A673 (cell line): ENCODE measurements at regions not wholly inside any gene's neighbourhood (a gene's known extent, or its start where the extent isn't known, plus 50 kb on each side); places are given as distances from the start of the nearest gene placed in this dataset.

ENCODE experiments used
- BruUV-seq: library from RNA; stranded (reverse); fragments of 400-500 nt; replicated peaks from 2 replicates; lab custom pipeline; 2021; lab: Mats Ljungman, UMichigan
- CTCF ChIA-PET: fragments of 300-600 bp; sonication (Branson Sonifier 250); formaldehyde crosslinking; loops from one replicate; lab custom pipeline; 2022; ENCODE audit warnings: antibody characterized with exemption; lab: Charles Lee
- POLR2A ChIA-PET: fragments of 300-600 bp; sonication (Branson Sonifier 250); formaldehyde crosslinking; loops from one replicate; lab custom pipeline; 2022; ENCODE audit warnings: antibody characterized with exemption; ENCODE audit not compliant: low non-redundant PET; lab: Charles Lee
- DNase-seq: peaks from one replicate; pipeline ENCODE4 v3.0.0-alpha.2; 2015; ENCODE audit warnings: low spot score
- H3K27ac ChIP-seq: fragments of 200-600 bp; sonication (generic); 2 replicates; pipeline ENCODE4 v1.5.1; 2016; ENCODE audit warnings: mixed run types, low read depth, mild to moderate bottlenecking, mixed read lengths, antibody characterized with exemption, low read length; ENCODE audit not compliant: poor library complexity, severe bottlenecking
- H3K27me3 ChIP-seq: fragments of 200-600 bp; sonication (generic); replicated peaks from 2 replicates; pipeline ENCODE4 v1.6.1; 2017; ENCODE audit warnings: mixed run types, low read depth, mild to moderate bottlenecking, mixed read lengths, antibody characterized with exemption, low read length; ENCODE audit not compliant: insufficient read depth, poor library complexity
- H3K36me3 ChIP-seq: fragments of 200-600 bp; sonication (generic); 2 replicates; pipeline ENCODE4 v1.6.1; 2016; ENCODE audit warnings: mixed run types, mild to moderate bottlenecking, mixed read lengths, antibody characterized with exemption, low read length; ENCODE audit not compliant: insufficient read depth, poor library complexity, severe bottlenecking
- H3K4me1 ChIP-seq: fragments of 200-600 bp; sonication (generic); 2 replicates; pipeline ENCODE4 v1.6.1; 2017; ENCODE audit warnings: mixed run types, mild to moderate bottlenecking, mixed read lengths, antibody characterized with exemption, low read length; ENCODE audit not compliant: insufficient read depth, poor library complexity, severe bottlenecking
- H3K4me3 ChIP-seq: fragments of 200-600 bp; sonication (generic); 2 replicates; pipeline ENCODE4 v1.5.1; 2016; ENCODE audit warnings: low read depth, mixed run types, mild to moderate bottlenecking, mixed read lengths, low read length; ENCODE audit not compliant: poor library complexity, severe bottlenecking
- H3K9me3 ChIP-seq: fragments of 200-600 bp; sonication (generic); 2 replicates; pipeline ENCODE4 v1.6.1; 2016; ENCODE audit warnings: mixed run types, low read depth, mild to moderate bottlenecking, mixed read lengths, antibody characterized with exemption, low read length; ENCODE audit not compliant: poor library complexity, severe bottlenecking
- EZH2 ChIP-seq: fragments of 200-600 bp; sonication (generic); IDR thresholded peaks from 2 replicates; pipeline ENCODE4 v1.6.1; 2017; ENCODE audit warnings: borderline replicate concordance, low read depth, mild to moderate bottlenecking, mixed read lengths, antibody characterized with exemption, low read length; ENCODE audit not compliant: poor library complexity, severe bottlenecking
- intact Hi-C: fragments of 100-400 bp; cut with micrococcal nuclease; formaldehyde crosslinking; loops from one replicate; pipeline ENCODE4 v1.10.0; 2022; ENCODE audit not compliant: unreplicated experiment
- TF ChIP-seq, protein P1 (sequence below): fragments of 300-800, 200-600 bp; sonication (generic); conservative IDR thresholded peaks from 2 replicates; pipeline ENCODE4 v1.5.1; 2017; ENCODE audit warnings: low read depth, mild to moderate bottlenecking, antibody characterized with exemption, low read length, moderate library complexity, mixed read lengths

DNA sequence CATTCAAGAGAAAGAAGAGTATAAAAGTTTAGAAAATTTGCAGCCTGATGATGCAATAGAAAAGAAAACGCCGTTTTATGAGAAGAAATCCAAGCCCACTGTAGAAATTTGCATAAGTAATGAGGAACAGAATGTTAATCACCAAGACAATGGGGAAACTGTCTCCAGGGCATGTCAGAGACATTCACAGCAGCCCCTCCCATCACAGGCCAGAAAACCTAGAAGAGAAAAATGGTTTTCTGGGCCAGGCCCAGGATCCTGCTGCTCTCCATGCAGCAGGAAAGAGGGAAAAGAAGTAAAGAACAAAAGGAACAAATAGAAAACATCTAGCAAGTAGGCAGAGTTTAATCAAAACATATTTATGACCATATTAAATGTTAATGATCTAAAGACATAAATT is 119.0 kb downstream of the ANKRD50 start:
- Histone ChIP-seq H3K36me3 (no peaks in the 10 kb centered on the region), H3K9me3 (no peaks in the 10 kb centered on the region), H3K4me1 (peaks cover 7% of the 10 kb centered on the region), H3K4me3 (no peak overlapping the region), H3K27me3 (no peaks in the 10 kb centered on the region), H3K27ac (no peak overlapping the region)
- no TSS peak for BruUV-seq
- TF ChIP-seq, protein P1, sequence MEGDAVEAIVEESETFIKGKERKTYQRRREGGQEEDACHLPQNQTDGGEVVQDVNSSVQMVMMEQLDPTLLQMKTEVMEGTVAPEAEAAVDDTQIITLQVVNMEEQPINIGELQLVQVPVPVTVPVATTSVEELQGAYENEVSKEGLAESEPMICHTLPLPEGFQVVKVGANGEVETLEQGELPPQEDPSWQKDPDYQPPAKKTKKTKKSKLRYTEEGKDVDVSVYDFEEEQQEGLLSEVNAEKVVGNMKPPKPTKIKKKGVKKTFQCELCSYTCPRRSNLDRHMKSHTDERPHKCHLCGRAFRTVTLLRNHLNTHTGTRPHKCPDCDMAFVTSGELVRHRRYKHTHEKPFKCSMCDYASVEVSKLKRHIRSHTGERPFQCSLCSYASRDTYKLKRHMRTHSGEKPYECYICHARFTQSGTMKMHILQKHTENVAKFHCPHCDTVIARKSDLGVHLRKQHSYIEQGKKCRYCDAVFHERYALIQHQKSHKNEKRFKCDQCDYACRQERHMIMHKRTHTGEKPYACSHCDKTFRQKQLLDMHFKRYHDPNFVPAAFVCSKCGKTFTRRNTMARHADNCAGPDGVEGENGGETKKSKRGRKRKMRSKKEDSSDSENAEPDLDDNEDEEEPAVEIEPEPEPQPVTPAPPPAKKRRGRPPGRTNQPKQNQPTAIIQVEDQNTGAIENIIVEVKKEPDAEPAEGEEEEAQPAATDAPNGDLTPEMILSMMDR = no peak
- no peak for TF ChIP-seq EZH2
- ChIA-PET CTCF (no interaction called here), POLR2A (no interaction called here)
- no peak for DNase-seq
- intact Hi-C loops = no loop called here

DNA sequence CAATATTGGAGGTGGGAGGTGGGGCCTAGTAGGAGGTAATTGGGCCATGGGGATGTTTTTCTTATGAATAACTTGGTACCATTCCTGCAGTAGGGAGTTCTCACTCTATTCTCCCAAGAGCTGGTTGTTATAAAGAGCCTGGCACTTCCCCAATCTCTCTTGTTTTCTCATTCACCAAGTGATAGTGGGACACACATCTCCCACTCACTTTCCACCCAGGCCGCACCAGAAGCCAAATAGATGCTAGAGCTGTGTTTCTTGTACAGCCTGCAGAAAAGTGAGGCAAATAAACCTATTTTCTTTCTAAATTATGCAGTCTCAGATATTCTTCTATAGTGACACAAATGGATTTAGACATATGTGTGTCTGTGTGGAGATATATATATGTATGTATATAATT is 117.6 kb downstream of the ANKRD50 start:
- Histone ChIP-seq H3K9me3 (no peaks in the 10 kb centered on the region), H3K27me3 (no peaks in the 10 kb centered on the region), H3K36me3 (no peaks in the 10 kb centered on the region), H3K27ac (no peak overlapping the region), H3K4me3 (no peak overlapping the region), H3K4me1 (peaks cover 7% of the 10 kb centered on the region)
- intact Hi-C loops = no loop called here
- DNase-seq = no peak
- TF ChIP-seq, protein P1 = no peak
- TF ChIP-seq EZH2 = no peak
- CTCF ChIA-PET = no interaction called here
- BruUV-seq = no TSS peak
- POLR2A ChIA-PET = no interaction called here

DNA sequence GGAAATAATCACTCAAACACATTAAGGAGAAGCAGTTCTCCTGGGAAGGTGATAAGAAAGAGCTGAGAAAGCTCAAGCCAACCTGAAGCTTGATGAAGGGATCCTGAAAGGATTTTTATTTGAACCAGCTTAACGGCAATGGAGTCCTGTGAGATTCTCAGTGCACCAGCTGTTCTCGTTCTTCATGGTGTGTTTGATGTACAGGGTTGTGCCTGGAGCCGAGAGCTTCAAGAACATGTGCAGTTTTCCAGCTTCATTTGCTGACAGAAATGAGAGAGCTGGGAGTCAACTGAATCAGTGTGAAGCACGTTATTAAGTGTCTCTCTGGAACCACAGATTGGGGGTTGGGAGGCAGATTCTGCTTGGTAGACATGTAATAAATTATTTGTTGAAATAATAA is 115.7 kb downstream of the ANKRD50 start:
- ChIA-PET POLR2A (no interaction called here), CTCF (interaction anchor here (0.5 to 0.6 kb wide), 2 partner anchors 33 to 685 kb away, joined by 3 read pairs; no protein-coding TSS in a partner anchor)
- TF ChIP-seq, protein P1 = no peak
- TF ChIP-seq EZH2 = no peak
- H3K9me3 ChIP-seq = no peaks in the 10 kb centered on the region
- no peak overlapping the region for H3K27ac ChIP-seq
- no TSS peak for BruUV-seq
- H3K4me3 ChIP-seq = no peak overlapping the region
- H3K36me3 ChIP-seq = no peaks in the 10 kb centered on the region
- intact Hi-C loops = no loop called here
- no peaks in the 10 kb centered on the region for H3K27me3 ChIP-seq
- H3K4me1 ChIP-seq = peaks cover 7% of the 10 kb centered on the region
- DNase-seq = no peak
